A549 (cell line): ENCODE measurements at regions not wholly inside any gene's neighbourhood (a gene's known extent, or its start where the extent isn't known, plus 50 kb on each side); places are given as distances from the start of the nearest gene placed in this dataset.

Experiments
- CEBPB ChIP-seq, 2 experiments: fragments of >200 bp in 1 of 2; sonication (Bioruptor Twin) in 1 of 2; formaldehyde crosslinking in 1 of 2; IDR thresholded peaks; 2 replicates each; pipeline ENCODE4 v1.6.1; 2012 to 2016
- EP300 ChIP-seq, 2 experiments: fragments of >200 bp; sonication (Bioruptor Twin); formaldehyde crosslinking; IDR thresholded peaks; 2 replicates in 1 of 2; 3 replicates in 1 of 2; pipeline ENCODE4 v1.6.1; 2016 to 2017
- HDAC2 ChIP-seq: fragments of 200-600 bp; sonication (generic); IDR thresholded peaks from 2 replicates; pipeline ENCODE4 v1.6.1; 2016
- PHF8 ChIP-seq: fragments of 200-600 bp; sonication (generic); IDR thresholded peaks from 2 replicates; pipeline ENCODE4 v1.6.1; 2016; ENCODE audit warnings: low read depth, mild to moderate bottlenecking, antibody characterized with exemption, moderate library complexity, borderline replicate concordance
- POLR2A ChIP-seq: IDR thresholded peaks from 2 replicates; pipeline ENCODE4 v1.6.1; 2012; ENCODE audit warnings: mild to moderate bottlenecking, low read length
- RAD21 ChIP-seq, 2 experiments: fragments of >200 bp in 1 of 2; sonication (Bioruptor Twin) in 1 of 2; formaldehyde crosslinking in 1 of 2; IDR thresholded peaks in 1 of 2; conservative IDR thresholded peaks in 1 of 2; 2 replicates in 1 of 2; 3 replicates in 1 of 2; pipeline ENCODE4 v1.6.1; 2012 to 2018; ENCODE audit warnings: inconsistent platforms in 1 of 2
- RCOR1 ChIP-seq: fragments of 150-350 bp; IDR thresholded peaks from 2 replicates; pipeline ENCODE4 v1.6.1; 2014; ENCODE audit warnings: antibody characterized with exemption, low read length, low read depth
- TF ChIP-seq, protein P1 (sequence below): fragments of >200 bp; sonication (Bioruptor Twin); formaldehyde crosslinking; IDR thresholded peaks from 3 replicates; pipeline ENCODE4 v1.5.1; 2016

DNA sequence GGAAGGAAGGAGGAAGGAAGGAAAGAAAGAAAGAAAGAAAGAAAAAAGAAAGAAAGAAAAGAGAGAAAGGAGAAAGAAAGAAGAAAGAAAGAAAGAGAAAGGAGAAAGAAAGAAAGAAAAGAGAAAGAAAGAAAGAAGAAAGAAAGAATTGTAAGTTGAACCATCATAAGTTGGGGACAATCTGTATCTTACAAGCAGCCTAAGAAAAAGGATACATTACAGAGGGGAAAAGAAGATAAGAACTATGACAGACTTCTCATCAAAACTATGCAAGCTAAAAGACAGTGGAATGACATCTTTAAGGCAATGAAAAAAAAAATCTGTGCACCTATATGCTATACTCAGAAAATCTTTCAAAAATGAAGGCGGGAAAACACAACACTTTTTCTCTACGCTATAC, 50.3 kb upstream of the SP4 start:
- no peak for TF ChIP-seq HDAC2
- no peak for TF ChIP-seq POLR2A
- TF ChIP-seq, protein P1, sequence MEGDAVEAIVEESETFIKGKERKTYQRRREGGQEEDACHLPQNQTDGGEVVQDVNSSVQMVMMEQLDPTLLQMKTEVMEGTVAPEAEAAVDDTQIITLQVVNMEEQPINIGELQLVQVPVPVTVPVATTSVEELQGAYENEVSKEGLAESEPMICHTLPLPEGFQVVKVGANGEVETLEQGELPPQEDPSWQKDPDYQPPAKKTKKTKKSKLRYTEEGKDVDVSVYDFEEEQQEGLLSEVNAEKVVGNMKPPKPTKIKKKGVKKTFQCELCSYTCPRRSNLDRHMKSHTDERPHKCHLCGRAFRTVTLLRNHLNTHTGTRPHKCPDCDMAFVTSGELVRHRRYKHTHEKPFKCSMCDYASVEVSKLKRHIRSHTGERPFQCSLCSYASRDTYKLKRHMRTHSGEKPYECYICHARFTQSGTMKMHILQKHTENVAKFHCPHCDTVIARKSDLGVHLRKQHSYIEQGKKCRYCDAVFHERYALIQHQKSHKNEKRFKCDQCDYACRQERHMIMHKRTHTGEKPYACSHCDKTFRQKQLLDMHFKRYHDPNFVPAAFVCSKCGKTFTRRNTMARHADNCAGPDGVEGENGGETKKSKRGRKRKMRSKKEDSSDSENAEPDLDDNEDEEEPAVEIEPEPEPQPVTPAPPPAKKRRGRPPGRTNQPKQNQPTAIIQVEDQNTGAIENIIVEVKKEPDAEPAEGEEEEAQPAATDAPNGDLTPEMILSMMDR, result no peak
- no peak for TF ChIP-seq PHF8
- no peak for TF ChIP-seq EP300 (IDR thresholded peaks at IDR 0.05)
- no peak for TF ChIP-seq RAD21 (conservative IDR thresholded peaks at IDR 0.05 in 1 of 2, IDR thresholded peaks at IDR 0.05 in 1 of 2)
- no peak for TF ChIP-seq RCOR1
- TF ChIP-seq CEBPB (IDR thresholded peaks at IDR 0.05), result no peak
